Liver (tissue), 8 donors: ENCODE measurements at regions not wholly inside any gene's neighbourhood (a gene's known extent, or its start where the extent isn't known, plus 50 kb on each side); places are given as distances from the start of the nearest gene placed in this dataset.

Experiments
- DNase-seq: peaks from one replicate; pipeline ENCODE4 v3.0.0-alpha.2; 2017; ENCODE audit warnings: low spot score
- H3K27ac ChIP-seq, 2 donors: one replicate each; pipeline ENCODE4 v1.7.0; 2013; ENCODE audit warnings: inconsistent platforms in 2 of 2, low read length in 2 of 2, control low read depth in 1 of 2, low read depth in 1 of 2, mild to moderate bottlenecking in 1 of 2
- H3K27me3 ChIP-seq, 4 donors: one replicate each; pipeline versions ENCODE4 v1.6.1 to v1.7.0; 2013; ENCODE audit warnings: low read length in 3 of 4, inconsistent platforms in 1 of 4, mild to moderate bottlenecking in 1 of 4, moderate library complexity in 1 of 4; ENCODE audit not compliant: control insufficient read depth in 4 of 4, insufficient read depth in 4 of 4
- H3K36me3 ChIP-seq, 4 donors: one replicate each; pipeline versions ENCODE4 v1.6.1 to v1.7.0; 2013; ENCODE audit warnings: low read length in 3 of 4, mild to moderate bottlenecking in 3 of 4, low read depth in 1 of 4, moderate library complexity in 1 of 4; ENCODE audit not compliant: control insufficient read depth in 4 of 4, insufficient read depth in 3 of 4
- H3K4me1 ChIP-seq, 4 donors: one replicate each; pipeline versions ENCODE4 v1.6.1 to v1.7.0; 2013; ENCODE audit warnings: low read length in 3 of 4, mild to moderate bottlenecking in 3 of 4, moderate library complexity in 1 of 4; ENCODE audit not compliant: control insufficient read depth in 4 of 4, insufficient read depth in 4 of 4
- H3K4me3 ChIP-seq, 3 donors: one replicate each; pipeline versions ENCODE4 v1.6.1 to v1.7.0; 2013; ENCODE audit warnings: low read length in 3 of 3, control low read depth in 1 of 3, low read depth in 1 of 3, mild to moderate bottlenecking in 1 of 3
- H3K9ac ChIP-seq, 2 donors: one replicate each; pipeline ENCODE4 v1.7.0; 2013; ENCODE audit warnings: low read length in 2 of 2, mild to moderate bottlenecking in 2 of 2, moderate library complexity in 2 of 2, control low read depth in 1 of 2, low read depth in 1 of 2
- H3K9me3 ChIP-seq, 4 donors: one replicate each; pipeline versions ENCODE4 v1.6.1 to v1.7.0; 2013; ENCODE audit warnings: low read length in 3 of 4; ENCODE audit not compliant: control insufficient read depth in 4 of 4
- EGR1 ChIP-seq, 2 donors: IDR thresholded peaks; 2 replicates each; pipeline ENCODE4 v1.6.1; 2016 to 2018; ENCODE audit warnings: antibody characterized with exemption in 2 of 2, low read depth in 2 of 2
- FOXA1 ChIP-seq: IDR thresholded peaks from 2 replicates; pipeline ENCODE4 v1.6.1; 2016; ENCODE audit warnings: antibody characterized with exemption
- GABPA ChIP-seq, 2 donors: IDR thresholded peaks in 1 of 2; conservative IDR thresholded peaks in 1 of 2; 2 replicates each; pipeline ENCODE4 v1.6.1; 2016; ENCODE audit warnings: antibody characterized with exemption in 2 of 2, mild to moderate bottlenecking in 1 of 2, moderate library complexity in 1 of 2
- JUND ChIP-seq, 2 donors: IDR thresholded peaks; 2 replicates each; pipeline ENCODE4 v1.6.1; 2016; ENCODE audit warnings: antibody characterized with exemption in 2 of 2
- NR2F2 ChIP-seq: IDR thresholded peaks from 2 replicates; pipeline ENCODE4 v1.6.1; 2016; ENCODE audit warnings: antibody characterized with exemption
- RAD21 ChIP-seq, 2 donors: IDR thresholded peaks; 2 replicates each; pipeline ENCODE4 v1.6.1; 2016; ENCODE audit warnings: antibody characterized with exemption in 2 of 2, mild to moderate bottlenecking in 2 of 2
- RXRA ChIP-seq, 2 donors: IDR thresholded peaks; 2 replicates each; pipeline ENCODE4 v1.6.1; 2017 to 2018; ENCODE audit warnings: antibody characterized with exemption in 2 of 2, mild to moderate bottlenecking in 1 of 2
- SP1 ChIP-seq: IDR thresholded peaks from 2 replicates; pipeline ENCODE4 v1.6.1; 2018; ENCODE audit warnings: antibody characterized with exemption, mild to moderate bottlenecking
- TAF1 ChIP-seq: conservative IDR thresholded peaks from 2 replicates; pipeline ENCODE4 v1.6.1; 2016; ENCODE audit warnings: antibody characterized with exemption, mild to moderate bottlenecking
- YY1 ChIP-seq: IDR thresholded peaks from 2 replicates; pipeline ENCODE4 v1.6.1; 2016; ENCODE audit warnings: antibody characterized with exemption, mild to moderate bottlenecking
- WGBS: extraction: QIAGEN DNeasy Blood & Tissue Kit; methylation state at CpG from one replicate; pipeline ENCODE4 v1.1.7; 2013; 5-methylcytosine and 5-hydroxymethylcytosine counted together
- TF ChIP-seq, protein P1 (sequence below): IDR thresholded peaks from 2 replicates; pipeline ENCODE4 v1.6.1; 2016; ENCODE audit warnings: antibody characterized with exemption
- TF ChIP-seq, protein P2 (sequence below): IDR thresholded peaks from 2 replicates; pipeline ENCODE4 v1.6.1; 2016; ENCODE audit warnings: antibody characterized with exemption
- TF ChIP-seq, protein P3 (sequence below): fragments of 150-350 bp; IDR thresholded peaks from 2 replicates; pipeline ENCODE4 v1.5.1; 2017; ENCODE audit warnings: improper control_type of control experiment, low read depth, low read length; ENCODE audit not compliant: missing input control
- TF ChIP-seq, protein P4 (sequence below): IDR thresholded peaks from 2 replicates; pipeline ENCODE4 v1.6.1; 2016; ENCODE audit warnings: antibody characterized with exemption, mild to moderate bottlenecking
- donor health status: healthy.
- donor health status: healthy.
- donor health status: healthy.
- donor health status: healthy.
- donor health status: healthy.

DNA sequence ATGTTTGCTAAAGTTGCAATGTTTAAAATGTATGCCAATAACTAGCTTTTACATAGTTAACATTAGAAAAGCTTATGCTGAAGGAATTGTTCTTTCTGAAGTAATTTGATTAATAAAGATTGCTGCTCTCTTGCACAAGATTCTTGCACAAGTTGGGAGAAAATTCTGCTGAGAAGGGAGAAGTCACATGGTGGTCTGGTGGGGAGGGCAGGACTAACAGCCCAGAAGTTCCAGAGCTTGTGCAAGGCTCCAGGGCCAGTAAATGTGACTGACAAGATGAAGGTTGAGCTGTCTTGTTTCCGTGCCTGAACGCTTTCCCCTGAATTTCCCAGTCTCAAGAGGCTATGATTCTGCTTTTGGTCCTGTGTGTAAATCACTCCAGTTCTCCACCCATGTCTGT is 112.9 kb upstream of the VCX start:
- H3K9ac ChIP-seq: no peak overlapping the region
- H3K27ac ChIP-seq: no peak overlapping the region
- no peak for DNase-seq
- no peak for TF ChIP-seq SP1
- TF ChIP-seq, protein P1, sequence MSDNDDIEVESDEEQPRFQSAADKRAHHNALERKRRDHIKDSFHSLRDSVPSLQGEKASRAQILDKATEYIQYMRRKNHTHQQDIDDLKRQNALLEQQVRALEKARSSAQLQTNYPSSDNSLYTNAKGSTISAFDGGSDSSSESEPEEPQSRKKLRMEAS: no peak
- TF ChIP-seq JUND (IDR thresholded peaks at IDR 0.05): no peak
- no peak for TF ChIP-seq TAF1
- TF ChIP-seq, protein P2, sequence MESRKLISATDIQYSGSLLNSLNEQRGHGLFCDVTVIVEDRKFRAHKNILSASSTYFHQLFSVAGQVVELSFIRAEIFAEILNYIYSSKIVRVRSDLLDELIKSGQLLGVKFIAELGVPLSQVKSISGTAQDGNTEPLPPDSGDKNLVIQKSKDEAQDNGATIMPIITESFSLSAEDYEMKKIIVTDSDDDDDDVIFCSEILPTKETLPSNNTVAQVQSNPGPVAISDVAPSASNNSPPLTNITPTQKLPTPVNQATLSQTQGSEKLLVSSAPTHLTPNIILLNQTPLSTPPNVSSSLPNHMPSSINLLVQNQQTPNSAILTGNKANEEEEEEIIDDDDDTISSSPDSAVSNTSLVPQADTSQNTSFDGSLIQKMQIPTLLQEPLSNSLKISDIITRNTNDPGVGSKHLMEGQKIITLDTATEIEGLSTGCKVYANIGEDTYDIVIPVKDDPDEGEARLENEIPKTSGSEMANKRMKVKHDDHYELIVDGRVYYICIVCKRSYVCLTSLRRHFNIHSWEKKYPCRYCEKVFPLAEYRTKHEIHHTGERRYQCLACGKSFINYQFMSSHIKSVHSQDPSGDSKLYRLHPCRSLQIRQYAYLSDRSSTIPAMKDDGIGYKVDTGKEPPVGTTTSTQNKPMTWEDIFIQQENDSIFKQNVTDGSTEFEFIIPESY: no peak
- no peak for TF ChIP-seq NR2F2
- TF ChIP-seq RAD21 (IDR thresholded peaks at IDR 0.05): no peak
- TF ChIP-seq RXRA (IDR thresholded peaks at IDR 0.05): no peak
- no peak for TF ChIP-seq EGR1 (IDR thresholded peaks at IDR 0.05; ENCODE audit: low read depth in 2 of 2)
- TF ChIP-seq, protein P3, sequence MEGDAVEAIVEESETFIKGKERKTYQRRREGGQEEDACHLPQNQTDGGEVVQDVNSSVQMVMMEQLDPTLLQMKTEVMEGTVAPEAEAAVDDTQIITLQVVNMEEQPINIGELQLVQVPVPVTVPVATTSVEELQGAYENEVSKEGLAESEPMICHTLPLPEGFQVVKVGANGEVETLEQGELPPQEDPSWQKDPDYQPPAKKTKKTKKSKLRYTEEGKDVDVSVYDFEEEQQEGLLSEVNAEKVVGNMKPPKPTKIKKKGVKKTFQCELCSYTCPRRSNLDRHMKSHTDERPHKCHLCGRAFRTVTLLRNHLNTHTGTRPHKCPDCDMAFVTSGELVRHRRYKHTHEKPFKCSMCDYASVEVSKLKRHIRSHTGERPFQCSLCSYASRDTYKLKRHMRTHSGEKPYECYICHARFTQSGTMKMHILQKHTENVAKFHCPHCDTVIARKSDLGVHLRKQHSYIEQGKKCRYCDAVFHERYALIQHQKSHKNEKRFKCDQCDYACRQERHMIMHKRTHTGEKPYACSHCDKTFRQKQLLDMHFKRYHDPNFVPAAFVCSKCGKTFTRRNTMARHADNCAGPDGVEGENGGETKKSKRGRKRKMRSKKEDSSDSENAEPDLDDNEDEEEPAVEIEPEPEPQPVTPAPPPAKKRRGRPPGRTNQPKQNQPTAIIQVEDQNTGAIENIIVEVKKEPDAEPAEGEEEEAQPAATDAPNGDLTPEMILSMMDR: no peak
- H3K36me3 ChIP-seq: no peaks in the 10 kb centered on the region
- no peaks in the 10 kb centered on the region for H3K4me1 ChIP-seq
- H3K27me3 ChIP-seq: peaks cover 0 to 2% (median 0%) of the 10 kb centered on the region in 4 donors
- H3K4me3 ChIP-seq: no peak overlapping the region
- WGBS: 76% methylated on average over 2 of the region's 2 CpGs
- H3K9me3 ChIP-seq: no peaks in the 10 kb centered on the region

DNA sequence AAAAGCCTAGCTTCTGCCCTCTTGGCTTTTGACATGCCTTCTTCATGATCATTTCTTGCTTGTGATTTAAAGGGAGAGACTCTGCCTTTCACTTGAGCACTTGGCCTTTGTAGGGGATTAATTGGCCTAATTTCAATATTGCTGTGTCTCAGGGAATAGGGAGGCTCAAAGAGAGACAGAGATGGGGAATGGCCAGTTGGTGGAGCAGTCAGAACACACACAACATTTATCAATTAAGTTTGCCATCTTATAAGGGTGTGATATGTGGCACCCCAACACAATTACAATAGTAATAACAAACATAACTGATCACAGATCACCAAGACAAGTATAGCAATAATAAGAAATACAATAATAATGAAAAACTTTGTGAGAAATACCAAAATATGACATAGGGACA is 122.5 kb upstream of the VCX start:
- TF ChIP-seq RAD21 (IDR thresholded peaks at IDR 0.05) (peak; percentile 57 to 73), FOXA1 (no peak)
- TF ChIP-seq, protein P3: peak; percentile 15
- H3K4me3 ChIP-seq: no peak overlapping the region
- no peaks in the 10 kb centered on the region for H3K27me3 ChIP-seq
- no peaks in the 10 kb centered on the region for H3K36me3 ChIP-seq
- no peaks in the 10 kb centered on the region for H3K9me3 ChIP-seq
- no peaks in the 10 kb centered on the region for H3K4me1 ChIP-seq
- DNase-seq: no peak
- no peak overlapping the region for H3K9ac ChIP-seq
- no peak overlapping the region for H3K27ac ChIP-seq

DNA sequence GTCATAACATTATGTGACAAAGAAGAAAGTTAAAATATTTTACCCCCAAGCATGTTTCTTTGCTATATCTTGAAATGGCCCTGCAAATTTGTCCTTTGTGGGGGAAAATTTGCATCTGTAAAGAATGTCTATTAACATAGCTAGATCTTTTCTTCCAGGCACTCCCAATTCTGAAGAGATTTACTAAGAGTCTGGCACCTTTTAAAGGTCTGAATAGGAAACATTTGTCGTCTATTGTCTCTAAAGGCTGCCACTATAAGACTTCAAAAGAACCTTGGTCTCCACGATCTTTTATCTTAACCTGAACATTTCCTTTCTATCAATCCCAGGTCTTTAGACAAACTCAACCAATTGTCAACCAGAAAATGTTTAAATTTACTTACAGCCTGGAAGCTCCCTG is 128.6 kb upstream of the VCX start:
- H3K36me3 ChIP-seq: no peaks in the 10 kb centered on the region
- no peak overlapping the region for H3K4me3 ChIP-seq
- 43% methylated on average over 2 of the region's 2 CpGs for WGBS
- H3K4me1 ChIP-seq: no peaks in the 10 kb centered on the region
- H3K9me3 ChIP-seq: no peaks in the 10 kb centered on the region
- H3K27ac ChIP-seq: no peak overlapping the region
- no peak overlapping the region for H3K9ac ChIP-seq
- H3K27me3 ChIP-seq: no peaks in the 10 kb centered on the region
- no peak for DNase-seq
- TF ChIP-seq YY1 (no peak), SP1 (no peak), NR2F2 (no peak), GABPA (IDR thresholded peaks at IDR 0.05 in 1 of 2, conservative IDR thresholded peaks at IDR 0.05 in 1 of 2) (no peak), TAF1 (no peak), FOXA1 (no peak)
- TF ChIP-seq, protein P3: no peak
- TF ChIP-seq, protein P4, sequence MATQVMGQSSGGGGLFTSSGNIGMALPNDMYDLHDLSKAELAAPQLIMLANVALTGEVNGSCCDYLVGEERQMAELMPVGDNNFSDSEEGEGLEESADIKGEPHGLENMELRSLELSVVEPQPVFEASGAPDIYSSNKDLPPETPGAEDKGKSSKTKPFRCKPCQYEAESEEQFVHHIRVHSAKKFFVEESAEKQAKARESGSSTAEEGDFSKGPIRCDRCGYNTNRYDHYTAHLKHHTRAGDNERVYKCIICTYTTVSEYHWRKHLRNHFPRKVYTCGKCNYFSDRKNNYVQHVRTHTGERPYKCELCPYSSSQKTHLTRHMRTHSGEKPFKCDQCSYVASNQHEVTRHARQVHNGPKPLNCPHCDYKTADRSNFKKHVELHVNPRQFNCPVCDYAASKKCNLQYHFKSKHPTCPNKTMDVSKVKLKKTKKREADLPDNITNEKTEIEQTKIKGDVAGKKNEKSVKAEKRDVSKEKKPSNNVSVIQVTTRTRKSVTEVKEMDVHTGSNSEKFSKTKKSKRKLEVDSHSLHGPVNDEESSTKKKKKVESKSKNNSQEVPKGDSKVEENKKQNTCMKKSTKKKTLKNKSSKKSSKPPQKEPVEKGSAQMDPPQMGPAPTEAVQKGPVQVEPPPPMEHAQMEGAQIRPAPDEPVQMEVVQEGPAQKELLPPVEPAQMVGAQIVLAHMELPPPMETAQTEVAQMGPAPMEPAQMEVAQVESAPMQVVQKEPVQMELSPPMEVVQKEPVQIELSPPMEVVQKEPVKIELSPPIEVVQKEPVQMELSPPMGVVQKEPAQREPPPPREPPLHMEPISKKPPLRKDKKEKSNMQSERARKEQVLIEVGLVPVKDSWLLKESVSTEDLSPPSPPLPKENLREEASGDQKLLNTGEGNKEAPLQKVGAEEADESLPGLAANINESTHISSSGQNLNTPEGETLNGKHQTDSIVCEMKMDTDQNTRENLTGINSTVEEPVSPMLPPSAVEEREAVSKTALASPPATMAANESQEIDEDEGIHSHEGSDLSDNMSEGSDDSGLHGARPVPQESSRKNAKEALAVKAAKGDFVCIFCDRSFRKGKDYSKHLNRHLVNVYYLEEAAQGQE: no peak
- TF ChIP-seq, protein P1: no peak
